ENCODE measurements at regions not wholly inside any gene's neighbourhood (a gene's known extent, or its start where the extent isn't known, plus 50 kb on each side); places are given as distances from the start of the nearest gene placed in this dataset.

DNA sequence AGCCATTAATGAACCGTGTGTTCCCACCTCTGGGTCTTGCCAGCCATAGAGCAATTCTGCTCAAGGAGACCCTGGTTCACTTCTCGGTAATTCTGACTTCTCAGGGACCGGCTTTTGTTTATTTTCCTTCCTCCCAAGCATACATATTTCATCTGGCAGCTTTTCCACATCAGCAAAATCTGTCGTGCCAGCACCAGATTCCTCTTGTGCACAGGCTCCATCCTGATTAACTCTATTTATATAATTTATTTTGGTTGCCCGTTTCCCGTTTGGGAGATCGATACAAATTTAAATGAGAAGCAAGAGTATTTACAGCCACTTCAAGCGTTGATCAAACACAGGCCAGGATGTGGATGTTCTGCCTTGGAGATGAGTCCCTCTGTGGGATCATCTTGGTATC lies 161.9 kb upstream of the XYLT1 start (continued):
- TF ChIP-seq AKNA (CRISPR knock-in tag; IDR thresholded peaks at IDR 0.05; ENCODE audit: borderline replicate concordance) (no peak), ZNF678 (CRISPR knock-in tag; IDR thresholded peaks at IDR 0.05) (no peak), ZNF652 (CRISPR knock-in tag; IDR thresholded peaks at IDR 0.05; ENCODE audit: borderline replicate concordance, low read depth) (no peak), GTF3A (CRISPR knock-in tag; conservative IDR thresholded peaks at IDR 0.05) (no peak), IRF1 (CRISPR knock-in tag; IDR thresholded peaks at IDR 0.05; ENCODE audit: low read depth) (no peak), PTBP1 (IDR thresholded peaks at IDR 0.05; ENCODE audit: low read depth, low read length, poor library complexity, severe bottlenecking) (no peak), ZNF253 (CRISPR knock-in tag; IDR thresholded peaks at IDR 0.05; ENCODE audit: borderline replicate concordance) (no peak), SRSF9 (IDR thresholded peaks at IDR 0.05; ENCODE audit: borderline replicate concordance, insufficient read depth, low read depth, low read length, poor library complexity, severe bottlenecking) (no peak), ZNF660 (CRISPR knock-in tag; IDR thresholded peaks at IDR 0.05; ENCODE audit: borderline replicate concordance, low read depth) (no peak), ZNF639 (CRISPR knock-in tag; conservative IDR thresholded peaks at IDR 0.05) (no peak), REPIN1 (CRISPR knock-in tag; IDR thresholded peaks at IDR 0.05; ENCODE audit: borderline replicate concordance, low read depth) (no peak), LCORL (IDR thresholded peaks at IDR 0.05) (no peak), LCORL (CRISPR knock-in tag; IDR thresholded peaks at IDR 0.05) (no peak)
- TF ChIP-seq, protein P1, sequence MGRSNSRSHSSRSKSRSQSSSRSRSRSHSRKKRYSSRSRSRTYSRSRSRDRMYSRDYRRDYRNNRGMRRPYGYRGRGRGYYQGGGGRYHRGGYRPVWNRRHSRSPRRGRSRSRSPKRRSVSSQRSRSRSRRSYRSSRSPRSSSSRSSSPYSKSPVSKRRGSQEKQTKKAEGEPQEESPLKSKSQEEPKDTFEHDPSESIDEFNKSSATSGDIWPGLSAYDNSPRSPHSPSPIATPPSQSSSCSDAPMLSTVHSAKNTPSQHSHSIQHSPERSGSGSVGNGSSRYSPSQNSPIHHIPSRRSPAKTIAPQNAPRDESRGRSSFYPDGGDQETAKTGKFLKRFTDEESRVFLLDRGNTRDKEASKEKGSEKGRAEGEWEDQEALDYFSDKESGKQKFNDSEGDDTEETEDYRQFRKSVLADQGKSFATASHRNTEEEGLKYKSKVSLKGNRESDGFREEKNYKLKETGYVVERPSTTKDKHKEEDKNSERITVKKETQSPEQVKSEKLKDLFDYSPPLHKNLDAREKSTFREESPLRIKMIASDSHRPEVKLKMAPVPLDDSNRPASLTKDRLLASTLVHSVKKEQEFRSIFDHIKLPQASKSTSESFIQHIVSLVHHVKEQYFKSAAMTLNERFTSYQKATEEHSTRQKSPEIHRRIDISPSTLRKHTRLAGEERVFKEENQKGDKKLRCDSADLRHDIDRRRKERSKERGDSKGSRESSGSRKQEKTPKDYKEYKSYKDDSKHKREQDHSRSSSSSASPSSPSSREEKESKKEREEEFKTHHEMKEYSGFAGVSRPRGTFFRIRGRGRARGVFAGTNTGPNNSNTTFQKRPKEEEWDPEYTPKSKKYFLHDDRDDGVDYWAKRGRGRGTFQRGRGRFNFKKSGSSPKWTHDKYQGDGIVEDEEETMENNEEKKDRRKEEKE (IDR thresholded peaks at IDR 0.05): no peak
- TF ChIP-seq, protein P2, sequence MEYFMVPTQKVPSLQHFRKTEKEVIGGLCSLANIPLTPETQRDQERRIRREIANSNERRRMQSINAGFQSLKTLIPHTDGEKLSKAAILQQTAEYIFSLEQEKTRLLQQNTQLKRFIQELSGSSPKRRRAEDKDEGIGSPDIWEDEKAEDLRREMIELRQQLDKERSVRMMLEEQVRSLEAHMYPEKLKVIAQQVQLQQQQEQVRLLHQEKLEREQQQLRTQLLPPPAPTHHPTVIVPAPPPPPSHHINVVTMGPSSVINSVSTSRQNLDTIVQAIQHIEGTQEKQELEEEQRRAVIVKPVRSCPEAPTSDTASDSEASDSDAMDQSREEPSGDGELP (IDR thresholded peaks at IDR 0.05; ENCODE audit: borderline replicate concordance, low read depth): no peak

Measured in HepG2 (cell line).